KBM-7 (cell line): ENCODE measurements at regions not wholly inside any gene's neighbourhood (a gene's known extent, or its start where the extent isn't known, plus 50 kb on each side); places are given as distances from the start of the nearest gene placed in this dataset.
"Not testable (repeated sequence)": the region's sequence is repeated elsewhere in the genome, so short reads cannot be mapped to it uniquely, and the experiment has no call there.

ENCODE experiments used
- DNase-seq: peaks from one replicate; pipeline ENCODE4 v3.0.0-alpha.2; 2015
- in situ Hi-C: fragments of 300-500 bp; cut with MboI; formaldehyde crosslinking; loops from 2 replicates; pipeline ENCODE4 v1.14.3; 2020; ENCODE audit warnings: low sequenced_read_pairs, low pct_unique_long_range_greater_than_20kb, mixed read lengths

DNA sequence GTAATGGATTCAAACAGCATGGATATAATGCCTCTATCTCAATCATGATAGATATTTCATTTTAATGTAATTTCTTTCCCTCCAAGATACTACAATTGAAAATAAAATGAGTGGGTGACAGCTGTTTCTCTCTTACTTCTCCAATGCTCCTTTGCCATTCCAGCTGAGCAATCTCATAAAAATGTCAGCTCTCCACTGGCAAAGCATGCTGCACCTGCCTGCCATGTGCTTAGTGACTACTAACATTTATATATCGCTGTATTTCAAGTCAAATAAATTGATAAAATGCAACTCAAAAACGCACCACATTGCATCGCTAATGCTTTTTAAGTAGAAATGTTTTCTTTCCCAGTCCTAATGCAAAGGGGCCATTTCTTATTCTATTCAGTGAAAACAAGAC, 1093.9 kb downstream of the CBLN2 start:
- no peak for DNase-seq
- in situ Hi-C loops = no loop called here

DNA sequence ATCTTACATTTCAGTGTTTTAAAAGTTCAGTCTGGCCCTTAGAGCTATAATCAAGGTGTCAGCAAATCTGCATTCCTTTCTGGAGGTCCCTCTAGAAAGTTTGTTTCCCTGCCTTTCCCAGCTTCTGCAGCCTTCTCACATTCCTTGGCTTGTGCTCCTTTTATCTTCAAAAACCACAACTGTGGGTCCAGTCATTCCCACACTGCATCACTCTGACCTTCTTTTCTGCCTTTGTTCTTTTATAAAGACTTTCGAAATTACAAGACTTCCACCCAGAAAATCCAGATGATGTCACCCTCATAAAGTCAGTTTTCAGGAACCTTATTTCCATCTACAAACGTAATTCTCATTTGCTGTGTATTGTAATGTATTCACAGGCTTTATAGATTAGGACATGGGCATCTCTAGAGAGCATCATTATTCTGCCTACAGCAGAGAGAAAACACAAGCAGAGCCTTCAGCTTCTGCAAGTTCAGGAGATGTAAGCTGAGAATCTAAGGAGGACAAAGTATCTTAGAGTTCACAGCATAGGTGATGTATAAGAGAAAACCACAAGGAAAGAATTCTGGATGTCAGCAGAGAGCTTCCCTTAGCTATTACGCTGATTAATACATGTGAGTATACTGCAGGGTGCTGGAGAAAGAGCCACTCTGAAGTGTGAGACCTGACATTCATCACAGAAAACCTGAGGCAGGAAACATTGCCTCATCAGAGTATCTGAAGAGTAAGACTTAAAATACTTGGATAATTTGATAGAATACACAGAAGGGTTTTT, 1100.2 kb downstream of the CBLN2 start:
- in situ Hi-C loops = no loop called here
- no peak for DNase-seq

DNA sequence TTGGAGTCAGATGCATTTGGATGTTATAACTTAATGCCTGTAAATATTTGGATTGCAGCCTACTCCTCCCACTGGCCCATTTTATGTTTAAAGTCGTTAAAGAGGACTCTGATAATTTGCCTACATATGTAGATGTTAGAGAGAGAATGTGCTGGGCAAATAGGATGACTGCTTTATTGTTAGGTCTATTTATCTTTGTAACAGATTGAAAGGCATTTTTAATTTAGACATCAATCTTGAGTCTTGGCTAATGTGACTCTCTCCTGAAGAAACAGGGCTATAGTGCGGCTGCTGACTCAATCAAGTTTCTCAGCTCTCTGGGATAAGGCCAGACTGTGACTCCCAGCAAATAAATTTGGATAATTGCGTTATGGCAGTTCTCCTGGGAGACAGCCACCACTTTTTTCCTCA, 1101.4 kb downstream of the CBLN2 start:
- in situ Hi-C loops = no loop called here
- DNase-seq = no peak

GRCh38 chr18:71441156-71441555, 1103.0 kb downstream of the CBLN2 start:
- in situ Hi-C loops = no loop called here
- DNase-seq = no peak

DNA sequence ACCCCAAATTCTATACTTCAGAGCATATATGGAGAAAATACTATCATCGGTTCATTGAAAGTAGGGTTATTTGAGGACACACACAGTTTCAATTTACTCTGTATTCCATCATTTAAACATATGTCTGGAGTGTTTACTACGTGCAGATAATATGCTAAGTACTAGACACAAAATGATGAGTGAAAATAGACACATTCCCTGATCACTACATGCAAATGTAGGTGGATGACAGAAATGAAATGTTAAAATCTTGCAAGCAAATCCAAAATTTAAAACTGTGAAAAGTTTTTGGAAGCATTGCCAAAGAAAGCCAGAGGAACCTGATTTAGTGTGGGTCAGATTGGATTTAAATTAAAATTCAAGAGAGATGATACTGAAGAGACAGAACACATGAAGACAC, 1106.6 kb downstream of the CBLN2 start:
- no peak for DNase-seq
- in situ Hi-C loops = no loop called here

DNA sequence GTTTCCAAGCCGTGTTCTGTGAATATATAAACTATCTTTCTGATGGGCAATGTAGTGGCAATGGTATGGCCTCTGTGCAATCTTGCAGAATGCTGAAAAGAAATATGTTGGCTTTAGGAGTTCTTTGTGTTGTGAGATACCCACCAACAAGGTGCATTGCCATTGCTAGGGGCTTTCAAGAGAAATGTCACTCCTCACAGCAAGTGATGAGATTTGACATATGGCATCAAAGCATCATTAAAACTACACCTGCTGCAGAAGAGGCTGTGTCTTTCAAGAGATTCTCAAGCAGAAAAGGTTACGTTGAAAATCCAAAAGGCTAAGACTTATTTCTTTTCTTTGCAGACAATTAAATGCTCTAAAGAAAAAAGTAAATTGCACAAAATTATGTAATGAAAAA, 1110.8 kb downstream of the CBLN2 start:
- in situ Hi-C loops = no loop called here
- no peak for DNase-seq

DNA sequence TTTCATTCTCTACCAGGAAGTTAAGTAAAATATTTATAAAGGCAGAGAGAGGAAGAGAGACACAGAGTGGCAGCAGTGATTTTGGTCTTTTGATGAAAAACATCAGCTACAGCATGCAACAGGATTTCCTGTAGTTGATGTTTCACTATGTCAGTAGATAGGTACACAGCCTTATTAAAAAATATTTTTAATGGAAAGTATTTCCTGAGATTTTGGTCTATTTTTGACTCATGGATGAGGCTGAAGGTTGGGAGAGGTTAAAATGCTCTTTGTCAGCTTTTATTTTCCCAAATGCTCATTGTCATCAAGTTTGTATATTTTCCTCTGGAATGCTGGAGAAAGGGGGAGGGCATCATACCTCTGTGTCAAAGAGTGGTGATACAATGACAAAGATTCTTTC, 1112.5 kb downstream of the CBLN2 start:
- no peak for DNase-seq
- in situ Hi-C loops = no loop called here

DNA sequence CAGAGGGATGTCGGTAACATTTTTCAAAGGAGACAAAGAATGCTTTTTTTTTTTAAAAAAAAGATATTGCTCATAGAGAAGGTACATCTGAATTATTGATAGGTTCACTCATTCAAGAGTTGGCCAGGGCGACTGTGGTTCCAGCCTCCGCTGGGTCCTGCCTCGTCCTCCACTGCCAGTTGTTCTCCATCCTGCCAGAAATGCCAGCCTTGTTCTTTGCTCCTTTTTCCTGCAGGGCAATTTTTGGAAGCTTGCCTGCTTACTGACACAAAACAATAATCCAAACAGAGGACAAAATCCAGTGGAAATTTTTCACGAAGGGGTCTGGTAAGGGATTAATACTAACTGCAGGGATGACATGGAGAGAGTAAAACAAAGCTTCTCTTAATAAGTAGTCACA, 1113.0 kb downstream of the CBLN2 start:
- no peak for DNase-seq
- in situ Hi-C loops = no loop called here

DNA sequence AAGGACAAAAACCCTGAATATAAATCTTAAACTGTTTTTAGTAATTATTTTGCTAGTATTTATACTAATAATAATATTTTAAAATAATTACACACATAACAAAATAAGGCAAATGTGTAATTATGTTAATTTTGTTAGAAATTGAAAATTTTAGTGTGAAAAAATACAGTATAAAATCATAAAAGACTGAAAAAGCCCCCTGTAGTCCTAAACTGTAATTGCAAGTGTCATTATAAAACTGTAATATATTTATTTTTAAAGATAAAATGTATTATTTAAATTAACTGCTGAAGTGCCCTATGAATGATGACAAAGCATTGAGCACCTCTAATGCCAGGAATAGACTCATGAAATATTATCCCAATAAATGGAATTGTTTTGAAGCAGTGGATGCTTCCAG, 1117.7 kb downstream of the CBLN2 start:
- DNase-seq = no peak
- in situ Hi-C loops = no loop called here

DNA sequence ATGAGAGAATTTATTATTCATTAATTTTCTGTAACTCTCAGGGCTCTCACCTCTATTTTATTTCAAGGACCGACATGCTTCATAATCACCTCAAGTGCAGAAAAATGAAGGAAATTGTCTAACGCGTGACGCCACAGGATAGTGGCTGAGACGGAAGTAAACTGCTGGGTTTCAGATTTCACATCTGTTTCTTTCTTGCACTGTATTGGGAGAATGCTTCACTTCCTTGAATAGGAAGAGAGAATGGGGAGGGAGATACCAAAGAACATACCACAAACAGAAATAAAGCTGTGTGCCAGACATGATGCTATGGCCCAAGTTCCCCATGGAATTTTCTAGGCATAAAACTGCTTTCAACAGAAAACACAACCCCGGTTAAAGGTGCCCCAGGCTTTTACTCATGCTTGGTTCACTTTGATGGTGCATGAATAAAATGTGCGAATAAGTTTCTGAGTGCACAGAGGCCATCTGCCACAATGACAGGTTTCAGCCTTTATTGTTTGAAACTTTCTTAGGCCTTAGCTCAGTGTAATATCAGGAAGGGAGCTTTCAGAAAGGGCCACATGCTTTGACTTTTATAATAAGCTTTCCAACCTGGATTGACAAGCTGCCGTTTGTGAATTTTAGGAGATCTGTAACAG, 1116.4 kb downstream of the SOCS6 start:
- in situ Hi-C loops = no loop called here
- no peak for DNase-seq

GRCh38 chr18:71403501-71403900, 1114.7 kb downstream of the SOCS6 start:
- in situ Hi-C loops = no loop called here
- no peak for DNase-seq

DNA sequence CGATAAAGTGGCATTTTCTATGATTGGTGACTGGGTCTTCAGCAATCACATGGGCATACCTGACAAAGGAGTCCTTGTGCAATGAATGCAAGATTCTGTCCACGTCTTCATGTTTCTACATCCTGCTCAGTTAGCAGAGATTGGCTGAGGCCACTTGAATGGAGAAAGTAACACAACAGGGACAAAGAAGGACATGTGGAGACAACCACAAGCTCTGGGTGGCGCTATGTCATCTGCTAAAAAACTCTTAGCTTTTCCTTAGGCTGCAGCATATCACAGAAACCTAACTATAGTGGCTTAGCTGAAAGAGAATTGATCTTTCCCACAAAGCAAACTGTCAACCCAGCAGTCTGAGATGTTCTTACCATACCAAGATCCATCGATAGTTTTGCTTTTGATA, 1109.7 kb downstream of the SOCS6 start:
- DNase-seq = peak; percentile 5
- in situ Hi-C loops = no loop called here

DNA sequence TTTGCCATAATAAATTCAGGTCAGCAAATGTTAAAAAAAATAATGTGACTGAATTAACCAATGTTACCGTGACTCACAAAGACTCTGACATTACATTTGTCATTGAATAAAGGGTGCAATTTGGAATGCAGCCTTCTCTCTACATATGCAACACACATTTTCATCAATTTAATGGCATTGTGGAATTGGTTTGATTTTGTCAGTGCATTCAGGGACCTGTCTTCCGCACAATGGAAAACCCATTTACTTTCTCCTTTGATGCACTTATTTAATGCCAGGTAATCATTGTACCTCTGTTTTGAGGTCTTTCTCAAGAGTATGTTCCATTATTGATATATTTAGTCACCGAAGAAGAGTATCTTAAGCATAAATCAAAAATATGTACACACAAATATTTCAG, 1099.3 kb downstream of the SOCS6 start:
- in situ Hi-C loops = no loop called here

DNA sequence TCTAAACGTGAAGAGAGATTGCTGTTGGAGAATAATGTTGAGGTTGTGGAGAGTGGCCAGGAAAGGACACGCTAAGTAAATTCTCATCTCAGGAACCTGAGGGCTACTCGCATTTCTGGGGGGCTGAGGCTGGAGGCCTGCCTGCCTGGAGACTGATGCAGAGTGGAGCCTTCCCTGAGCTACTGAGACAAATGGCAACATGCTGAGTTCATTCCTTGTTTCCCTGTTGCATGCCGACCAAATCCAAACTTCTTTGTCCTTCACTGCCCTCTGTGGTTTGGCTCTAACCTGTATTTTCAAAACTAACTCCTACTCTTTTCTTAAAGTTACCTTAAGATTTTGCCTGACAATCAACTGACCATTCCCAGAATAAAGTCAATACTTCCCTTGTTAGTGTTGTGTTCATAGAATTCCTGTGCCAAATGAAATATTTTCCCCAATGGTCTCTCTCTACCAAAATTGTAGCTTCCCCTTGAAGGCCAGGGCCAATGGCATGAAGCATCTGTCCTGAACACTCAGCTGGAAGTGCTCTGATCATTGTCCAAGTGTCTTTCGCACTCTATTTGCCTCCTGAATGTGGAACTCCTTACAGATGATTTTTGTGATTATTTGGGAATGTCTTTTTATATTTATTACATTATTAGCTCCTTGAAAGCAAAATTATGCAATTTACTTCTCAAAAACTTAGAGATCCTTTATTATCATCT, 1085.6 kb downstream of the SOCS6 start:
- no peak for DNase-seq
- in situ Hi-C loops = no loop called here

More for the DNA sequence above, 1099.3 kb downstream of the SOCS6 start:
- DNase-seq = no peak

GRCh38 chr18:71371951-71372605, 1083.2 kb downstream of the SOCS6 start:
- in situ Hi-C loops = no loop called here
- no peak for DNase-seq

DNA sequence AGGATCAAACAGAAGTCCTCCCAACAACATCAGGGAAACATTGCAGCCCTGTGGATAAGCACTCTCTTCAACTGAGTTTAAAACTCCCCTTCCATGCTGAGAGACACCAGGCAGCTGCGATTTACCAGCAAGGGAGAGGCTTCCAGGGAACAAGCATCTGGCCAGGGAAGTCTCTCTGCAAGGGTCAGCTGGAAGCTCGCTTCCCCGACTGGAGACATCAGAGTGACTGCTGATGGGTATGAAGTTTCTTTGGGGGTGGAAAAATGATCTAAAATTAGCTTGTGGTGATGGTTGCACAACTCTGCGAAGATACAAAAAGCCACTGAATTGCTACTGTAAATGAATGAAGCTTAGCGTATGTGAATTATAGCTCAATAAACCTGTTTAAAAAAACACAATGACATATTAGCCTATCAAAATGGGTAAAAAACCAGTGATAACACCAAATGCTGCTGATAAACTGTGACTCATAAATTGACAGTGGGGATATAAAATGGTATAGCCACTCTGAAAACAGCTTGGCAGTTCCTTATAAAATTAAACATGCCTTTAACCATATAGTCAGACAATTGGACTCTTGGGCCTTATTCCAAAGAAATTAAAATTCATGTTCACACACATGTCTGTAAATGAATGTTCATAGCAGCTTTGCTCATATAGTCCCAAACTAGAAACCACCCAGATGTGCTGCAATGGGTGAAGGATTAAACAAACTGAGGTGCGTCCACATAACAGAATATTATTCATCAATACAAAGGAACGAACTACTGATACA, 1082.0 kb downstream of the SOCS6 start:
- no peak for DNase-seq
- in situ Hi-C loops = no loop called here

DNA sequence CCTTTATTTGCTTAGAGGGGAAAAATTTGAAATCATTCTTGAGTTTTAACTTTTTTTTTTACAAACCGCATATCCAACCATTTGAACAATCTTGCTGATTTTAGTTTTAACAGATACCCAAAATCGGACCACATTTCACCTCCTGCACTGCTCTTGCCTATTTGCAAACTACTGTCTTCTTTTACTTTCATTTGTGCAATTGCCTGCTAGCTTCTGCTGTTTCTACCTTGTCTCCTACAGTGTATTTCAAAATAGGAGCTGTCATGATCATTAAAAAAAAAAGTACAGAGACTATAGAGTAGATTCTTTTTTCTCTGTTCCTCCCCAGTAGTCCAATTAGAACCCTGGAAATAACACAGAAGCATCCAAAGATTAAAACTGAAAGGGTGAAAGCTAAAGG, 1081.2 kb downstream of the SOCS6 start:
- in situ Hi-C loops = no loop called here
- no peak for DNase-seq

GRCh38 chr18:71362140-71362539, 1073.3 kb downstream of the SOCS6 start:
- DNase-seq = no peak

DNA sequence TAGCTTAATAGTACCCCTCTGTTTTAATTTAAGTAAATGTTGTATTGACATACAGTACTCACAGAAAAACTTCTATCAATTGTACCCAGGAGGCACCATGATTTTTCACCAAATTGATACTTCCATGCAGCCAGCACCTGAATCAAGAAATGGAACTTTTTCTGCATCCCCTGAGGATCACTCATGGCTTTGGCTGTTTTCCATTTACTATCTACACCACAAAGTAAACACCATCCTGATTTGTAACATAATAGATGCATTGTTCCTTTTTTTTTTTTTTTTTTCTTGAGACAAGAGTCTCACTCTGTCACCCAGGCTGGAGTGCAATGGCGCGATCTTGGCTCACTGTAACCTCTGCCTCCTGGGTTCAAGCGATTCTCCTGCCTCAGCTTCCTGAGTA, 1066.8 kb downstream of the SOCS6 start:
- not testable (repeated sequence) for DNase-seq

More at GRCh38 chr18:71362140-71362539, 1073.3 kb downstream of the SOCS6 start:
- in situ Hi-C loops = no loop called here

More for the DNA sequence above, 1066.8 kb downstream of the SOCS6 start:
- in situ Hi-C loops = not testable (repeated sequence)
